ENCODE measurements at regions not wholly inside any gene's neighbourhood (a gene's known extent, or its start where the extent isn't known, plus 50 kb on each side); places are given as distances from the start of the nearest gene placed in this dataset.

GRCh38 chr4:107182347-107182746 is 146.2 kb upstream of the DKK2 start:
- no peak for TF ChIP-seq TAF1 (IDR thresholded peaks at IDR 0.05; ENCODE audit: low read depth)
- TF ChIP-seq EZH2 (IDR thresholded peaks at IDR 0.05; ENCODE audit: borderline replicate concordance, insufficient read depth, low read length, poor library complexity, severe bottlenecking) = no peak
- TF ChIP-seq EP300 (conservative IDR thresholded peaks at IDR 0.05; ENCODE audit: poor library complexity, severe bottlenecking) = no peak
- no peak for TF ChIP-seq CTCF (IDR thresholded peaks at IDR 0.05; ENCODE audit: poor library complexity, severe bottlenecking)
- TF ChIP-seq POLR2AphosphoS5 (IDR thresholded peaks at IDR 0.05) = no peak
- no peak for TF ChIP-seq REST (IDR thresholded peaks at IDR 0.05; ENCODE audit: borderline replicate concordance)
- no peak for TF ChIP-seq RAD21 (conservative IDR thresholded peaks at IDR 0.05)

Data from neural cell (in vitro differentiated cells).